MM.1S (cell line): ENCODE measurements at regions not wholly inside any gene's neighbourhood (a gene's known extent, or its start where the extent isn't known, plus 50 kb on each side); places are given as distances from the start of the nearest gene placed in this dataset.
A peak's percentile ranks its signal among the peaks of the same experiment; 100 is the strongest.

Source experiments
- DNase-seq: peaks from one replicate; pipeline ENCODE4 v3.0.0-alpha.2; 2015
- H2AFZ ChIP-seq: fragments of 300-600 bp; sonication (generic); 2 replicates; pipeline ENCODE4 v1.6.0; 2016; ENCODE audit warnings: antibody characterized with exemption, low read length
- H3F3A ChIP-seq: fragments of 300-600 bp; sonication (generic); 2 replicates; pipeline ENCODE4 v1.6.1; 2016; ENCODE audit warnings: mild to moderate bottlenecking, antibody characterized with exemption, low read length, moderate library complexity, mixed read lengths; ENCODE audit not compliant: insufficient read depth
- H3K27ac ChIP-seq: fragments of 300-600 bp; sonication (generic); 2 replicates; pipeline ENCODE4 v1.5.1; 2016; ENCODE audit warnings: mild to moderate bottlenecking, low read length
- H3K27me3 ChIP-seq: fragments of 300-600 bp; sonication (generic); replicated peaks from 2 replicates; pipeline ENCODE4 v1.6.0; 2016; ENCODE audit warnings: low read length; ENCODE audit not compliant: insufficient read depth
- H3K36me3 ChIP-seq: fragments of 300-600 bp; sonication (generic); replicated peaks from 2 replicates; pipeline ENCODE4 v1.6.1; 2016; ENCODE audit warnings: mild to moderate bottlenecking, low read length, mixed read lengths; ENCODE audit not compliant: insufficient read depth
- H3K4me1 ChIP-seq: fragments of 300-600 bp; sonication (generic); 2 replicates; pipeline ENCODE4 v1.6.1; 2016; ENCODE audit warnings: low read length, mixed read lengths
- H3K4me2 ChIP-seq: fragments of 300-600 bp; sonication (generic); 2 replicates; pipeline ENCODE4 v1.6.0; 2016; ENCODE audit warnings: low read depth, low read length
- H3K4me3 ChIP-seq: fragments of 300-600 bp; sonication (generic); 2 replicates; pipeline ENCODE4 v1.5.1; 2016; ENCODE audit warnings: low read length, mixed read lengths
- H3K79me2 ChIP-seq: fragments of 300-600 bp; sonication (generic); 2 replicates; pipeline ENCODE4 v1.6.1; 2016; ENCODE audit warnings: mixed run types, low read length, mixed read lengths
- H3K9ac ChIP-seq: fragments of 300-600 bp; sonication (generic); 2 replicates; pipeline ENCODE4 v1.6.1; 2016; ENCODE audit warnings: low read length, mixed read lengths
- H3K9me2 ChIP-seq: fragments of 300-600 bp; sonication (generic); replicated peaks from 2 replicates; pipeline ENCODE4 v1.6.1; 2016; ENCODE audit warnings: mild to moderate bottlenecking, low read length, mixed read lengths; ENCODE audit not compliant: insufficient read depth
- H3K9me3 ChIP-seq: fragments of 300-600 bp; sonication (generic); replicated peaks from 2 replicates; pipeline ENCODE4 v1.6.1; 2016; ENCODE audit warnings: mild to moderate bottlenecking, low read length, mixed read lengths; ENCODE audit not compliant: insufficient read depth
- H4K20me1 ChIP-seq: fragments of 300-600 bp; sonication (generic); 2 replicates; pipeline ENCODE4 v1.6.1; 2016; ENCODE audit warnings: mild to moderate bottlenecking, low read length, moderate library complexity, mixed read lengths; ENCODE audit not compliant: insufficient read depth
- EZH2 ChIP-seq: fragments of 300-600 bp; sonication (generic); optimal IDR thresholded peaks from 2 replicates; pipeline ENCODE3; 2017; ENCODE audit warnings: low read depth, mild to moderate bottlenecking, antibody characterized with exemption, low read length, mixed read lengths
- EZH2phosphoT487 ChIP-seq: fragments of 300-600 bp; sonication (generic); IDR thresholded peaks from 2 replicates; pipeline ENCODE4 v1.6.1; 2018; ENCODE audit warnings: antibody characterized with exemption, low read length
- TF ChIP-seq, protein P1 (sequence below): fragments of 300-600 bp; sonication (generic); IDR thresholded peaks from 2 replicates; pipeline ENCODE4 v1.5.1; 2016; ENCODE audit warnings: antibody characterized with exemption, low read length, mixed read lengths

DNA sequence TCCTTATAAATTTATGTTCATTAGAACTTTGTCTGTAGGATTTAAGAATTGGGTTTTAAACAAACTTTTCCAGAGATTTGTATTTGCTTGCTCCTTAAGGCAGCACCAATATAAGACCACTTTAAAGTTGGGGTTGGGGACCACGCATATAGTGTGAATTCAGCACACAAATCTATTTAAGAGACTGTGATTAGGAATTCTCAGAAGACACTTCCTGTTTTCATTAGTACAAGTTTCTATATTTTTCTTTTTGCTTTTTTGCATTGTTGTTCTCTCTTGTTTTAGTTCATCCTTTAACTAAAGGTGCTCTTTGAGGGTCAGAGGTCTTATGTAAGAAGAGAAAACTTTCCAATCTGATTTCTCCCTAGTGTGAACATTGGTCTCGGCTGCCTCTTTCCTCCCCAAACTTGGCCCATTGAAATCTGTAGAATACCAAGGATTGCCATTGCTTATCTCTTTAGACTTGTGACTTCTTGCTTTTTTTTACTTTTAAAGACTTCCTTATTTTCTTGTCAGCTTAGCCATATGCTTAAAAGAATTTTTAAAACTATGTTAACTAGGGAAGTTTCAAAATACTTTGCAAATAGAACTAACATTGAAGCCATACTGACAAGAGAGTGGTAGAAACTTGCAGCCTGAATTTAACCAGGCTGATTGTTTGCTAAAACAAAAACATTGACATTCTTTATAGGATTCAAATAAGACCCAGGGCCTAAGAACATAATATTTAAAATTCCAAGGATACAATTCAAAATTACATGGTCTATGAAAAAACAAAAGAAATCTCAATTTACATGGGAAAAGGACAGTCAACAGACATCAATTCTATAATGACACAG, 264.1 kb upstream of the FN1 start:
- H3K4me2 ChIP-seq, result no peak overlapping the region
- H4K20me1 ChIP-seq, result no peaks in the 10 kb centered on the region
- no peaks in the 10 kb centered on the region for H3K36me3 ChIP-seq
- no peaks in the 10 kb centered on the region for H3K9me2 ChIP-seq
- H3K27me3 ChIP-seq, result no peaks in the 10 kb centered on the region
- TF ChIP-seq, protein P1, sequence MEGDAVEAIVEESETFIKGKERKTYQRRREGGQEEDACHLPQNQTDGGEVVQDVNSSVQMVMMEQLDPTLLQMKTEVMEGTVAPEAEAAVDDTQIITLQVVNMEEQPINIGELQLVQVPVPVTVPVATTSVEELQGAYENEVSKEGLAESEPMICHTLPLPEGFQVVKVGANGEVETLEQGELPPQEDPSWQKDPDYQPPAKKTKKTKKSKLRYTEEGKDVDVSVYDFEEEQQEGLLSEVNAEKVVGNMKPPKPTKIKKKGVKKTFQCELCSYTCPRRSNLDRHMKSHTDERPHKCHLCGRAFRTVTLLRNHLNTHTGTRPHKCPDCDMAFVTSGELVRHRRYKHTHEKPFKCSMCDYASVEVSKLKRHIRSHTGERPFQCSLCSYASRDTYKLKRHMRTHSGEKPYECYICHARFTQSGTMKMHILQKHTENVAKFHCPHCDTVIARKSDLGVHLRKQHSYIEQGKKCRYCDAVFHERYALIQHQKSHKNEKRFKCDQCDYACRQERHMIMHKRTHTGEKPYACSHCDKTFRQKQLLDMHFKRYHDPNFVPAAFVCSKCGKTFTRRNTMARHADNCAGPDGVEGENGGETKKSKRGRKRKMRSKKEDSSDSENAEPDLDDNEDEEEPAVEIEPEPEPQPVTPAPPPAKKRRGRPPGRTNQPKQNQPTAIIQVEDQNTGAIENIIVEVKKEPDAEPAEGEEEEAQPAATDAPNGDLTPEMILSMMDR, result no peak
- TF ChIP-seq EZH2 (no peak), EZH2phosphoT487 (no peak)
- no peak overlapping the region for H2AFZ ChIP-seq
- peaks cover 4% of the 10 kb centered on the region; the same call in 1 of the 2 replicates for H3K4me1 ChIP-seq
- H3F3A ChIP-seq, result no peaks in the 10 kb centered on the region
- no peak overlapping the region for H3K4me3 ChIP-seq
- no peak for DNase-seq
- no peaks in the 10 kb centered on the region for H3K9me3 ChIP-seq
- no peak overlapping the region for H3K27ac ChIP-seq
- no peak overlapping the region for H3K9ac ChIP-seq
- H3K79me2 ChIP-seq, result no peaks in the 10 kb centered on the region

DNA sequence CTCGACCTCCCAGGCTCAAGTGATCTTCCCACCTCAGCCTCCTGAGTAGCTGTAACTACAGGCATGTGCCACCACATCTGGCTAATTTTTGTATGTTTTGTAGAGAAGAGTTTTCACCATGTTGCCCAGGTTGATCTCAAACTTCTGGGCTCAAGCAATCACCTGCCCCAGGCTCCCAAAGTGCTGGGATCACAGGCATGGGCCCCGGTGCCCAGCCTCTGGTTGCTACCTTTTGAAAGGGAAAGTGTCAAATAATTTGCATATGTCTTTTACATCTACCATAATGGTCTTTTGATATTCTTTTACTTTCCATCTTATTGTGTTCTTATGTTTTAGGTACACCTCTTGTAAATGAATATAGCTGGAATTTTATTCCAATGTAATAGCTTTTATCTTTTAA, 263.1 kb upstream of the FN1 start:
- H2AFZ ChIP-seq, result no peak overlapping the region
- no peak overlapping the region for H3K9ac ChIP-seq

DNA sequence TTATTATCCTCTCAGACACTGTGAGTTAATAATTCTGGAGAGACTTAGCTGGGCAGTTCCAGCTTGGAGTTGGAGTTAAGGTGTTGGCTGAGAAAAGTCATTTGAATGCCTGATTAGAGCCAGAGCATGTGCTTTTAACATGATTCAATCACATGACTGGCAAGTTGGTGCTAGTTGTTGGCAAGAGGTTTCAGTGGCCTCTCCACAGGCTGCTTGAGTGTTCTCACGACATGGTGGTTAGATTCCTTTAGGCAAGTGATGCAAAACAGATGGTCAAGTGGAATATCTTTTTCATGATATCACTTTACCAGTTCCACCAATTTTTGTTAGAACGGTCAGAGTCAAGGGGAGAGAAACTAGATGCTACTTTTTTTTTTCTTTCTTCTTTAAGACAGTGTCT, 262.7 kb upstream of the FN1 start:
- no peaks in the 10 kb centered on the region for H3K27me3 ChIP-seq
- H2AFZ ChIP-seq, result no peak overlapping the region
- TF ChIP-seq EZH2phosphoT487 (no peak), EZH2 (no peak)
- TF ChIP-seq, protein P1, result no peak
- H3K27ac ChIP-seq, result no peak overlapping the region
- no peaks in the 10 kb centered on the region for H3K9me2 ChIP-seq
- H3K4me1 ChIP-seq, result peaks cover 4% of the 10 kb centered on the region; the same call in 1 of the 2 replicates
- no peaks in the 10 kb centered on the region for H3K9me3 ChIP-seq
- peak; percentile 46 for DNase-seq
- no peaks in the 10 kb centered on the region for H3K36me3 ChIP-seq
- H3K9ac ChIP-seq, result no peak overlapping the region
- H3K4me3 ChIP-seq, result no peak overlapping the region
- H3K79me2 ChIP-seq, result no peaks in the 10 kb centered on the region
- H3F3A ChIP-seq, result no peaks in the 10 kb centered on the region
- H4K20me1 ChIP-seq, result no peaks in the 10 kb centered on the region
- no peak overlapping the region for H3K4me2 ChIP-seq

More for the DNA sequence above, 263.1 kb upstream of the FN1 start:
- no peaks in the 10 kb centered on the region for H3K9me3 ChIP-seq
- DNase-seq, result no peak
- no peaks in the 10 kb centered on the region for H3K36me3 ChIP-seq
- H3K9me2 ChIP-seq, result no peaks in the 10 kb centered on the region
- no peak for TF ChIP-seq EZH2phosphoT487
- TF ChIP-seq, protein P1, result no peak
- TF ChIP-seq EZH2, result no peak
- no peaks in the 10 kb centered on the region for H3F3A ChIP-seq
- H3K27me3 ChIP-seq, result no peaks in the 10 kb centered on the region
- no peaks in the 10 kb centered on the region for H4K20me1 ChIP-seq
- H3K4me2 ChIP-seq, result no peak overlapping the region
- no peaks in the 10 kb centered on the region for H3K79me2 ChIP-seq
- H3K4me3 ChIP-seq, result no peak overlapping the region
- H3K4me1 ChIP-seq, result peaks cover 4% of the 10 kb centered on the region; the same call in 1 of the 2 replicates
- H3K27ac ChIP-seq, result no peak overlapping the region
